Bone marrow (tissue), 2 donors: ENCODE measurements at regions not wholly inside any gene's neighbourhood (a gene's known extent, or its start where the extent isn't known, plus 50 kb on each side); places are given as distances from the start of the nearest gene placed in this dataset.

Experiments
- DNase-seq, 2 donors: peaks; one replicate each; lab custom pipeline; 2025; lab: John Stamatoyannopoulos, UW

GRCh38 chr2:105652014-105652796, 92.5 kb upstream of the NCK2 start:
- DNase-seq = no peak

- no peak for DNase-seq
These were observed 95.2 kb upstream of the NCK2 start for GRCh38 chr2:105649534-105649933.

- DNase-seq = no peak
These were observed 97.0 kb upstream of the NCK2 start for GRCh38 chr2:105647731-105648130.

GRCh38 chr2:105646774-105647076, 98.0 kb upstream of the NCK2 start:
- no peak for DNase-seq

GRCh38 chr2:105645938-105646773, 98.6 kb upstream of the NCK2 start:
- DNase-seq = no peak

- no peak for DNase-seq
These were observed 99.4 kb upstream of the NCK2 start for GRCh38 chr2:105645031-105645937.

GRCh38 chr2:105644174-105644980, 100.3 kb upstream of the NCK2 start:
- no peak for DNase-seq

- DNase-seq = no peak
These were observed 101.1 kb upstream of the NCK2 start for GRCh38 chr2:105643405-105644173.

- DNase-seq = no peak
These were observed 103.3 kb upstream of the NCK2 start for GRCh38 chr2:105641389-105641811.

GRCh38 chr2:105640246-105640645, 104.5 kb upstream of the NCK2 start:
- DNase-seq = no peak

GRCh38 chr2:105636109-105636740, 108.5 kb upstream of the NCK2 start:
- no peak for DNase-seq

GRCh38 chr2:105635564-105635963, 109.1 kb upstream of the NCK2 start:
- DNase-seq = no peak

GRCh38 chr2:105634198-105634597, 110.5 kb upstream of the NCK2 start:
- DNase-seq = no peak

GRCh38 chr2:105631922-105632321, 112.8 kb upstream of the NCK2 start:
- DNase-seq = no peak

- no peak for DNase-seq
These were observed 113.7 kb upstream of the NCK2 start for GRCh38 chr2:105631011-105631410.

GRCh38 chr2:105629634-105630033, 115.1 kb upstream of the NCK2 start:
- no peak for DNase-seq

- DNase-seq = no peak
These were observed 117.2 kb upstream of the NCK2 start for GRCh38 chr2:105627534-105627933.

- DNase-seq = no peak
These were observed 117.8 kb upstream of the NCK2 start for GRCh38 chr2:105626966-105627340.

- no peak for DNase-seq
These were observed 118.3 kb upstream of the NCK2 start for GRCh38 chr2:105626212-105626965.

- DNase-seq = no peak
These were observed 119.1 kb upstream of the NCK2 start for GRCh38 chr2:105625632-105626031.
